SK-N-SH (cell line): ENCODE measurements at regions not wholly inside any gene's neighbourhood (a gene's known extent, or its start where the extent isn't known, plus 50 kb on each side); places are given as distances from the start of the nearest gene placed in this dataset.

Experiments used
- CTCF ChIA-PET: fragments of 300-600, 350-600 bp; formaldehyde crosslinking; extraction: SDS; loops from one replicate; lab custom pipeline; 2021; lab: Yijun Ruan, JAX
- POLR2A ChIA-PET: fragments of 350-600 bp; sonication (Branson Sonifier 250); formaldehyde crosslinking; extraction: SDS; loops from one replicate; lab custom pipeline; 2020; ENCODE audit warnings: antibody characterized with exemption, inconsistent platforms; lab: Yijun Ruan, JAX
- DNase-seq: peaks from one replicate; pipeline ENCODE4 v3.0.0; 2012
- H2AFZ ChIP-seq: fragments of 200-600 bp; sonication (generic); 2 replicates; pipeline ENCODE4 v1.8.1; 2016; ENCODE audit warnings: antibody characterized with exemption, mild to moderate bottlenecking, low read depth
- H3F3A ChIP-seq: fragments of 200-600 bp; sonication (generic); replicated peaks from 2 replicates; pipeline ENCODE3; 2016; ENCODE audit warnings: antibody characterized with exemption, mild to moderate bottlenecking; ENCODE audit not compliant: insufficient read depth
- H3K27ac ChIP-seq, 2 experiments: fragments of 200-500 bp in 1 of 2; fragments of 200-600 bp in 1 of 2; sonication (Bioruptor generic) in 1 of 2; sonication (generic), shearing (Covaris generic) in 1 of 2; 2 replicates each; pipeline versions ENCODE4 v1.5.1 to v1.6.1; 2014 to 2016; ENCODE audit warnings: low read depth in 2 of 2, inconsistent platforms in 1 of 2, low read length in 1 of 2, mild to moderate bottlenecking in 1 of 2, mixed read lengths in 1 of 2
- H3K27me3 ChIP-seq: fragments of 200-600 bp; sonication (generic), shearing (Covaris generic); 2 replicates; pipeline ENCODE4 v1.6.1; 2016; ENCODE audit warnings: mixed run types; ENCODE audit not compliant: insufficient read depth
- H3K36me3 ChIP-seq, 2 experiments: fragments of 200-500 bp in 1 of 2; fragments of 200-600 bp in 1 of 2; sonication (Bioruptor generic) in 1 of 2; sonication (generic) in 1 of 2; replicated peaks in 1 of 2; 2 replicates each; pipeline versions ENCODE3 to v1.5.1; 2014 to 2016; ENCODE audit warnings: low read length in 1 of 2, mild to moderate bottlenecking in 1 of 2; ENCODE audit not compliant: insufficient read depth in 2 of 2, control insufficient read depth in 1 of 2
- H3K4me1 ChIP-seq, 2 experiments: fragments of 200-500 bp in 1 of 2; fragments of 200-600 bp in 1 of 2; sonication (Bioruptor generic) in 1 of 2; sonication (generic), shearing (Covaris generic) in 1 of 2; 2 replicates each; pipeline versions ENCODE4 v1.5.1 to v1.6.1; 2014 to 2016; ENCODE audit warnings: low read depth in 1 of 2, low read length in 1 of 2, mixed run types in 1 of 2; ENCODE audit not compliant: insufficient read depth in 2 of 2, control insufficient read depth in 1 of 2
- H3K4me2 ChIP-seq: fragments of 200-600 bp; sonication (generic), shearing (Covaris generic); 2 replicates; pipeline ENCODE4 v1.6.1; 2017; ENCODE audit warnings: mixed run types
- H3K4me3 ChIP-seq, 2 experiments: fragments of 200-500 bp in 1 of 2; fragments of 200-600 bp in 1 of 2; sonication (Bioruptor generic) in 1 of 2; sonication (generic), shearing (Covaris generic) in 1 of 2; 2 replicates each; pipeline versions ENCODE4 v1.5.1 to v1.8.1; 2014 to 2016; ENCODE audit warnings: low read depth in 2 of 2, inconsistent platforms in 1 of 2, low read length in 1 of 2, mild to moderate bottlenecking in 1 of 2, mixed read lengths in 1 of 2, moderate library complexity in 1 of 2
- H3K79me2 ChIP-seq: fragments of 200-600 bp; sonication (generic); 2 replicates; pipeline ENCODE4 v1.8.1; 2017; ENCODE audit warnings: mild to moderate bottlenecking; ENCODE audit not compliant: insufficient read depth
- H3K9ac ChIP-seq: fragments of 200-600 bp; sonication (generic); 2 replicates; pipeline ENCODE4 v1.6.1; 2017; ENCODE audit warnings: mixed run types
- H3K9me2 ChIP-seq: fragments of 200-600 bp; sonication (generic); 2 replicates; pipeline ENCODE4 v1.6.1; 2017; ENCODE audit warnings: mixed run types
- H3K9me3 ChIP-seq: fragments of 200-600 bp; sonication (generic); 2 replicates; pipeline ENCODE4 v1.6.1; 2017; ENCODE audit warnings: mixed run types, mild to moderate bottlenecking, moderate library complexity
- H4K20me1 ChIP-seq: fragments of 200-600 bp; sonication (generic); 2 replicates; pipeline ENCODE4 v1.6.1; 2017; ENCODE audit warnings: mild to moderate bottlenecking, mixed run types; ENCODE audit not compliant: insufficient read depth
- EP300 ChIP-seq, 2 experiments: IDR thresholded peaks; 2 replicates each; pipeline versions ENCODE4 v1.4.0 to v1.6.1; 2012; ENCODE audit warnings: borderline replicate concordance in 1 of 2, low read depth in 1 of 2, low read length in 1 of 2
- FOSL2 ChIP-seq: IDR thresholded peaks from 2 replicates; pipeline ENCODE4 v1.4.0; 2012; ENCODE audit warnings: low read depth, mild to moderate bottlenecking, moderate library complexity, borderline replicate concordance
- GATA2 ChIP-seq: sonication (generic); formaldehyde crosslinking; IDR thresholded peaks from 2 replicates; pipeline ENCODE4 v1.5.0; 2020; ENCODE audit warnings: mild to moderate bottlenecking, missing genetic modification reagents
- IRF3 ChIP-seq: fragments of 150-350 bp; IDR thresholded peaks from 2 replicates; pipeline ENCODE4 v1.6.1; 2016; ENCODE audit warnings: mild to moderate bottlenecking, low read depth, low read length
- JUND ChIP-seq: IDR thresholded peaks from 2 replicates; pipeline ENCODE4 v1.4.0; 2012
- RAD21 ChIP-seq: IDR thresholded peaks from 2 replicates; pipeline ENCODE4 v1.6.1; 2012; ENCODE audit warnings: mild to moderate bottlenecking, low read length
- RCOR1 ChIP-seq: fragments of 150-350 bp; IDR thresholded peaks from 2 replicates; pipeline ENCODE4 v1.6.1; 2017; ENCODE audit warnings: antibody characterized with exemption, low read length
- REST ChIP-seq: IDR thresholded peaks from 2 replicates; pipeline ENCODE4 v1.6.1; 2012; ENCODE audit warnings: mild to moderate bottlenecking, low read depth, low read length, moderate library complexity
- SMC3 ChIP-seq: IDR thresholded peaks from 2 replicates; pipeline ENCODE4 v1.6.1; 2012; ENCODE audit warnings: low read depth, low read length, improper control_type of control experiment
- TAF1 ChIP-seq: IDR thresholded peaks from 2 replicates; pipeline ENCODE4 v1.6.1; 2012; ENCODE audit warnings: low read depth, mild to moderate bottlenecking, low read length, moderate library complexity, borderline replicate concordance
- TCF12 ChIP-seq: IDR thresholded peaks from 2 replicates; pipeline ENCODE4 v1.4.0; 2012
- USF2 ChIP-seq: fragments of 150-350 bp; IDR thresholded peaks from 2 replicates; pipeline ENCODE4 v1.6.1; 2017; ENCODE audit warnings: antibody characterized with exemption, low read length, low read depth, borderline replicate concordance
- YY1 ChIP-seq: IDR thresholded peaks from 2 replicates; pipeline ENCODE4 v1.4.0; 2012; ENCODE audit warnings: low read depth, mild to moderate bottlenecking
- ZBTB33 ChIP-seq: IDR thresholded peaks from 2 replicates; pipeline ENCODE4 v1.4.0; 2012; ENCODE audit warnings: low read depth, borderline replicate concordance
- WGBS: methylation state at CpG from one replicate; pipeline ENCODE4 v1.1.6; 2017; ENCODE audit warnings: low lambda C conversion rate; 5-methylcytosine and 5-hydroxymethylcytosine counted together

GRCh38 chr7:19062216-19062615, 55.2 kb downstream of the TWIST1 start:
- Histone ChIP-seq H4K20me1 (no peaks in the 10 kb centered on the region), H3K27ac (peak overlapping the region in 1 of 2 experiments; percentile 67; a peak in 2 of 4 replicates), H3K4me1 (peaks cover 11 to 17% of the 10 kb centered on the region in 2 experiments; a peak in 3 of 4 replicates), H3K9me2 (no peaks in the 10 kb centered on the region), H3K79me2 (peaks cover 25% of the 10 kb centered on the region), H3K9ac (no peak overlapping the region), H3K27me3 (no peaks in the 10 kb centered on the region), H3K4me2 (no peak overlapping the region), H3K4me3 (no peak overlapping the region), H3K36me3 (peaks cover 20 to 65% of the 10 kb centered on the region in 2 experiments), H3K9me3 (no peaks in the 10 kb centered on the region), H2AFZ (no peak overlapping the region), H3F3A (peaks cover 26% of the 10 kb centered on the region)
- DNase-seq = no peak
- WGBS = 81% methylated on average over 1 of the region's 1 CpG
- TF ChIP-seq IRF3 (no peak), JUND (no peak), RCOR1 (no peak), YY1 (no peak), RAD21 (no peak), EP300 (IDR thresholded peaks at IDR 0.05; ENCODE audit: borderline replicate concordance in 1 of 2, low read depth in 1 of 2, low read length in 1 of 2) (0 out of 4 replicates have a peak, but pooled peaks of 1 of the 2 experiments have one; percentile 10), FOSL2 (no peak), TAF1 (no peak)
- POLR2A ChIA-PET = no interaction called here
- CTCF ChIA-PET = interaction anchor here (1.6 kb wide), 1 partner anchor 10 kb away, joined by 3 read pairs; no protein-coding TSS in a partner anchor

GRCh38 chr7:19061331-19061730, 56.1 kb downstream of the TWIST1 start:
- H3K4me1 ChIP-seq = peaks cover 17% of the 10 kb centered on the region in 2 experiments; a peak in 3 of 4 replicates
- H3F3A ChIP-seq = peaks cover 18% of the 10 kb centered on the region
- no peak overlapping the region for H3K4me2 ChIP-seq
- peaks cover 20 to 59% of the 10 kb centered on the region in 2 experiments for H3K36me3 ChIP-seq
- no peak overlapping the region for H3K9ac ChIP-seq
- H3K79me2 ChIP-seq = peaks cover 25% of the 10 kb centered on the region
- ChIA-PET CTCF (no interaction called here), POLR2A (no interaction called here)
- no peak for DNase-seq
- H3K27me3 ChIP-seq = no peaks in the 10 kb centered on the region
- H3K9me3 ChIP-seq = no peaks in the 10 kb centered on the region
- H3K9me2 ChIP-seq = no peaks in the 10 kb centered on the region
- no peak overlapping the region; a peak in 1 of 4 replicates for H3K27ac ChIP-seq
- no peak overlapping the region for H3K4me3 ChIP-seq
- H2AFZ ChIP-seq = no peak overlapping the region
- no peaks in the 10 kb centered on the region for H4K20me1 ChIP-seq
- no peak for TF ChIP-seq SMC3
- TF ChIP-seq, all 33 proteins: peak for 0

GRCh38 chr7:19060761-19061259, 56.6 kb downstream of the TWIST1 start:
- ChIA-PET POLR2A (no interaction called here), CTCF (interaction anchor here (1.2 kb wide), 1 partner anchor 10 kb away, joined by 4 read pairs; no protein-coding TSS in a partner anchor)
- Histone ChIP-seq H3K36me3 (peaks cover 20 to 59% of the 10 kb centered on the region in 2 experiments), H2AFZ (no peak overlapping the region), H3K27me3 (no peaks in the 10 kb centered on the region), H3K4me3 (no peak overlapping the region), H3K9me2 (no peaks in the 10 kb centered on the region), H3K9ac (no peak overlapping the region), H3K4me2 (no peak overlapping the region), H3K79me2 (peaks cover 25% of the 10 kb centered on the region), H4K20me1 (no peaks in the 10 kb centered on the region), H3F3A (peaks cover 12% of the 10 kb centered on the region), H3K4me1 (peaks cover 14 to 17% of the 10 kb centered on the region in 2 experiments; a peak in 3 of 4 replicates), H3K9me3 (no peaks in the 10 kb centered on the region), H3K27ac (no peak overlapping the region; a peak in 2 of 4 replicates)
- WGBS = 84% methylated on average over 4 of the region's 4 CpGs
- DNase-seq = no peak
- TF ChIP-seq JUND (no peak), RCOR1 (no peak), REST (no peak), GATA2 (no peak), TCF12 (no peak), ZBTB33 (no peak), USF2 (no peak)
